ENCODE measurements at regions not wholly inside any gene's neighbourhood (a gene's known extent, or its start where the extent isn't known, plus 50 kb on each side); places are given as distances from the start of the nearest gene placed in this dataset.
"Not testable (repeated sequence)": the region's sequence is repeated elsewhere in the genome, so short reads cannot be mapped to it uniquely, and the experiment has no call there.

GRCh38 chr3:174462916-174463315 lies 396.2 kb upstream of the NAALADL2 start:
- DNase-seq = no peak

GRCh38 chr3:174465177-174465576 lies 394.0 kb upstream of the NAALADL2 start:
- no peak for DNase-seq

GRCh38 chr3:174466471-174467054 lies 392.6 kb upstream of the NAALADL2 start:
- DNase-seq = no peak

GRCh38 chr3:174477491-174477890 lies 381.6 kb upstream of the NAALADL2 start:
- no peak for DNase-seq

GRCh38 chr3:174480767-174481166 lies 378.4 kb upstream of the NAALADL2 start:
- no peak for DNase-seq

GRCh38 chr3:174482541-174482940 lies 376.6 kb upstream of the NAALADL2 start:
- no peak for DNase-seq

GRCh38 chr3:174483254-174483653 lies 375.9 kb upstream of the NAALADL2 start:
- no peak for DNase-seq

- not testable (repeated sequence) for DNase-seq
These were observed 375.3 kb upstream of the NAALADL2 start for GRCh38 chr3:174483856-174484255.

- no peak for DNase-seq
These were observed 370.6 kb upstream of the NAALADL2 start for GRCh38 chr3:174488527-174488926.

- peak; percentile 5 to 69 for DNase-seq
These were observed 363.8 kb upstream of the NAALADL2 start for GRCh38 chr3:174495311-174495710.

GRCh38 chr3:174495928-174496327 lies 363.2 kb upstream of the NAALADL2 start:
- DNase-seq = peak in 1 of 2 experiments; percentile 51

GRCh38 chr3:174498638-174499037 lies 360.5 kb upstream of the NAALADL2 start:
- peak in 1 of 2 experiments; percentile 32 for DNase-seq

- DNase-seq = no peak
These were observed 353.9 kb upstream of the NAALADL2 start for GRCh38 chr3:174505266-174505665.

GRCh38 chr3:174524203-174524602 lies 334.9 kb upstream of the NAALADL2 start:
- DNase-seq = no peak

GRCh38 chr3:174529298-174529697 lies 329.8 kb upstream of the NAALADL2 start:
- DNase-seq = peak in 1 of 2 experiments; percentile 27

- no peak for DNase-seq
These were observed 327.7 kb upstream of the NAALADL2 start for GRCh38 chr3:174531262-174531982.

- DNase-seq = no peak
These were observed 326.9 kb upstream of the NAALADL2 start for GRCh38 chr3:174532216-174532615.

- no peak for DNase-seq
These were observed 326.4 kb upstream of the NAALADL2 start for GRCh38 chr3:174532776-174533175.

- DNase-seq = no peak
These were observed 325.8 kb upstream of the NAALADL2 start for GRCh38 chr3:174533286-174533685.

- DNase-seq = peak; percentile 48 to 89
These were observed 322.8 kb upstream of the NAALADL2 start for GRCh38 chr3:174536319-174536718.

GRCh38 chr3:174538151-174538550 lies 321.0 kb upstream of the NAALADL2 start:
- DNase-seq = no peak

- DNase-seq = peak; percentile 94 to 100
These were observed 318.8 kb upstream of the NAALADL2 start for GRCh38 chr3:174540116-174540908.

- DNase-seq = peak; percentile 37 to 88
These were observed 317.3 kb upstream of the NAALADL2 start for GRCh38 chr3:174541708-174542315.

Measured in NCI-H2081 (cell line).